HG03196 (cell line): ENCODE measurements at regions not wholly inside any gene's neighbourhood (a gene's known extent, or its start where the extent isn't known, plus 50 kb on each side); places are given as distances from the start of the nearest gene placed in this dataset.
"Not testable (repeated sequence)": the region's sequence is repeated elsewhere in the genome, so short reads cannot be mapped to it uniquely, and the experiment has no call there.

Experiments
- ATAC-seq: cut with Tn5 transposase; IDR thresholded peaks from one replicate; pipeline ENCODE4 v1.9.1; 2021; ENCODE audit not compliant: unreplicated experiment

- no peak for ATAC-seq
These were observed 51.2 kb upstream of the THRB start for GRCh38 chr3:24545887-24546286.

GRCh38 chr3:24548278-24548677, 53.6 kb upstream of the THRB start:
- no peak for ATAC-seq

DNA sequence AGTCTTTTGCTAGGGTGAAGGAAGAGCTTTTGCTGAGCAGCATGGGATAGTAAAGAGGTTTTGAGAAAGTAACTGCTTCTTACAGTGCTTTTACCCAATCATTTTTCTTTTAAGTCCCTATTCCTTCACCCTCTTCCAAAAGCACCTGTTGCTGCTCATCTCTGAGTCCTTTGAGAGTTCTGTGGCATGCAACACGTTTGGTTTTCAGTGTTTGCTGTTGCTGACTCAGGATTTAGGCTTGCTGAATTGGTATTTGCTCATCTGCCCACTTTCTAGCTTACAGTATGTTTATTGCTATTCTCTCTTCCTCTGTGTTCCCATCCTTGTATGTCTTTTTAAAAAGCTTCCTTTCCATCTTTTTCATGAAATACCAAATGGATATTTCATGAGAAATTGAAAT, 55.9 kb upstream of the THRB start:
- ATAC-seq = no peak

GRCh38 chr3:24551626-24552025, 57.0 kb upstream of the THRB start:
- no peak for ATAC-seq

DNA sequence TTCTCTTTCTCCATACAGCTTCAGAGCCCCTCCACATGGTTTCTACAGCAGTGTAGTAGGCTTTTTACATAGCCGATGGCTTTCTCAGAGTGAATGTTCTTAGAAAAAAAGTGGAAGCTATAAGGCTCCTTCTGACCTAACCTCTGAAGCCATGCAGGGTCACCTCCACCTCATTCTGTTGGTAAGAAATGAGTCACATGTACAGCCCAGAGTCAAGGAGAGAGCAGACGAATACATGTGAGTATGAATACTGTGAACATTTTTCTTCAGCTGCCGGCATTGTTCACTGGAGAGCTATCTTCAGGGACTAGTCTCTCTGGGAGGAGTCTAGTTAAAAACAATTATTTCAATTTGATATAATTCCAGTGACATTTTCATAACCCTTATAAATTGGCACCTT, 68.2 kb upstream of the THRB start:
- peak; percentile 55 for ATAC-seq

DNA sequence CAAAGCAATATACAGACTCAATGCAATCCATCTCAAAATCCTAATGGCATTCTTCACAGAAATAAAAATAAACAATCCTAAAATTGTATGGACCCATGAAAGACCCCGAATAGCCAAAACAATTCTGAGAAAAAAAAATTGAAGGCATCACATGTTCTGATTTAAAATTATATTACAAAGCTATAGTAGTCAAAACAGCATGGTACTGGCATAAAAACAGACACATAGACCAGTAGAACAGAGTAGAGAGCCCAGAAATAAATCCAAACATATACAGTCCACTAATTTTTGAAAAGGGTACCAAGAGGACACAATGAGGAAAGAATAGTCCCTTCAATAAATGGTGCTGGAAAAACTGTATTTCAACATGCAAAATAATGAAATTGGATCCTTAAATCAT, 70.4 kb upstream of the THRB start:
- ATAC-seq = no peak

- no peak for ATAC-seq
These were observed 71.0 kb upstream of the THRB start for GRCh38 chr3:24565656-24566055.

DNA sequence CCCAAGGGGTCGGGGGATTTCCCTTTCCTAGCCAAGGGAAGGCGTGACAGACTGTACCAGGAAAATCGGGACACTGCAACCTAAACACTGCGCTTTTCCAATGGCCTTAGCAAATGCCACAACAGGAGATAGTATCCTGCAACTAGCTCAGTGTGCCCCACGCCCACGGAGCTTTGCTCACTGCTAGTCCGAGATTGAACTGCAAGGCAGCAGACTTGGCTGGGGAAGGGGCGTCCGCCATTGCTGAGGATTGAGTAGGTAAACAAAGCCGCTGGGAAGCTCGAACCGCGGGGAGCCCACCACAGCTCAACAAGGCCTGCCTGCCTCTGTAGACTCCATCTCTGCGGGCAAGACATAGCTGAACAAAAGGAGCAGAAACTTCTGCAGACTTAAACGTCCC, 72.3 kb upstream of the THRB start:
- no peak for ATAC-seq

- not testable (repeated sequence) for ATAC-seq
These were observed 77.8 kb upstream of the THRB start for GRCh38 chr3:24572409-24572808.

- no peak for ATAC-seq
These were observed 78.9 kb upstream of the THRB start for GRCh38 chr3:24573576-24573975.

GRCh38 chr3:24578324-24578723, 83.7 kb upstream of the THRB start:
- no peak for ATAC-seq

DNA sequence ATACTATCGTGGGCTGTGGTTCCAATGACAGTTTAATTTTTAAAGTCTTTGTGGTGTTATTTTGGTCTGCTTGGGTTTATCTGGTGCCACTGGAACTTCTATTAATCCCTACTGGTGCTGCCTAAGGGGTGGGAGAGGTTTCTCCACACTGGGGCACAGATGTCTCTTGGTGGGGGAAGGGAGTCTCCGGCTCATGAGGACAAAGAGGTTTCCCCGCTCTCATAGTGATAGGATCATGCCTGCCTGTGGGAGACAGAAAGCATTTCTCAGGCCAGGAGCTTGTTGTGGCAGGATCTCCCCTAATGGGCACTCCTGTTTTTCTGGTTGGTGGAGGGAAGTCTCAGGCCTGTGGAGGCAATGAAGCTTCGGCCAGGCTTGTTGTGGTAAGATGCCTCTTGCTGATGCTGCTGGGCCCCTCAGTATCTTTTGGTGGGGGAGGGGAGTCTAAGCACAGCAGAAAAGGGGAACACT, 84.3 kb upstream of the THRB start:
- no peak for ATAC-seq

GRCh38 chr3:24582431-24583403, 88.1 kb upstream of the THRB start:
- ATAC-seq = no peak

DNA sequence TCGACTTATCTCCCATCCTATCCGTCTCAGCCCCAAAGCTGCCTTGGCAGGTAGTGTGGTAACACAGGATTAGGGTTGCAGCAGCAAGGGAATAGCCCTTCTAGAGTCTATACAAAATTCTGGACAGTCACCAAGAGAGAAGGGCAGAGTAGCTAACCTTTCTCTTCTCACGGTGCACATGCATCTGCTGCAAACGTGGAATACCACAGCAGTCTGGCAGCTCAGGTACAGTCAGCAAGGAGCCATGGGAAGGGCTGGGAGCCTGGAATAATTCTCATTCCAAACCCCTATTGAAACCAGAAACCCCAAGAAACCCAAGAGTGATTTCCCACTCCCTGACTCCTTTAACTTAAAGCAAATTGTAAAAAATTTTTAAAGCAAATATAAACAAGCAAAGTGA, 92.3 kb upstream of the THRB start:
- no peak for ATAC-seq

GRCh38 chr3:24588629-24589512, 94.2 kb upstream of the THRB start:
- no peak for ATAC-seq

DNA sequence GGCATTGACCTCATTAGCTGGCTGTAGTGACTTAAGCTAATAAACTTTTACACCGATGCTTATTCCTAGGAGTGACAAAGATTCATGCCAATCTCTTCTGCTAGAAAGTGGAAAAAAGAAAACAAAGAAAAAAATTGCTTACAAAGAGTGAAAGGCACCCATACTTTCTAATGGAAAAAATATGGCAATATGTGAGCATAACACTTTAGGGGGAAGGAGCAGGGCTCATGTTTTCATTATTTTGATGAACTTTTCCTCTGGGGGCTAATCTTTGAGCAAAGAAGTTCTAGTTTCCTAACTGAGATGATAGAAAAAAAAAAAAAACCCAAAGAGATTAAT, 94.8 kb upstream of the THRB start:
- ATAC-seq = no peak

GRCh38 chr3:24589931-24590880, 95.6 kb upstream of the THRB start:
- ATAC-seq = no peak

GRCh38 chr3:24591191-24591590, 96.5 kb upstream of the THRB start:
- no peak for ATAC-seq

DNA sequence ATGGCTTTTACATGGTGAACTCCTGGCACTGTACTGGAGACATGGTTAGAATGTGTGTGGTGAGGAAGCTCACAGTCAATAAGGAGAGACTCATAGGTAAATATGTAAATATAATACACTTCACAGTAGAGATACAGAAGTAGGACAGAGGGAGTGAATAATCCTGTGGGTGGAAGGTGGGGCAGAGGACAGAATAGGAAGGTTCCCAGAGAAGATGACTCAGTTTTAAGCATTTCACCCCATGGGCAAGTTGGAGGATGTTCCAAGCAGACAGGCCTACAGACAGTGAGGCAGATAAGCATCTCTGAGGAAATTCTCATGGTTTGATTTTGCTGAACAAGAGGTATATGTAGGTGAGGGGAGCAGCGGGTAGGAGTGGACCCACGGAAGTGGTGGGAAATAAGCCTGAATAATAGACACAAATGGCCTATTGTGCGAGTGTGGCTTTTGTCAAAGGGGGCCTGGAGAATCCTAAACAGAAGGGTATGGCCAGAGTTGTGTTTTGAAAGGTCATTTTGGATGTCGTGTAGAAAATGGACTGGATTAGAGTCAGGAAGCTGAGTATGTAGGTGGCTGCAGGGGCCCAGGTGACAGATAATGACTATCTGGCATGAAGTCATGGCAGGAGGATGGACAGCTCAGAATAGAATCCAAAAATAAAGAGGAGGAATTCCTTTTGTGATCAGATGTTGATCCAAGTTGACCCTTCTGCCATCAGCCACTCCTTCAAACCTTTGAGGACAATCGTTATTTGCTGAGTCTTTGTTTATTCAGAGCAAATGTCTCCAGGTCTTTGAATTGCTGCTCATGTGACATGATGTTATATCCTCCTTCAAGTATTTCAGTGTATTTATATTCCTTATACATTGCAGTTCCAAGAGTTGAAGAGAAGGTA, 97.3 kb upstream of the THRB start:
- ATAC-seq = no peak

- no peak for ATAC-seq
These were observed 99.5 kb upstream of the THRB start for GRCh38 chr3:24594161-24594560.
